AG20443 (cell line): ENCODE measurements at regions not wholly inside any gene's neighbourhood (a gene's known extent, or its start where the extent isn't known, plus 50 kb on each side); places are given as distances from the start of the nearest gene placed in this dataset.
"Not testable (repeated sequence)": the region's sequence is repeated elsewhere in the genome, so short reads cannot be mapped to it uniquely, and the experiment has no call there.

Experiments
- DNase-seq: peaks from one replicate; pipeline ENCODE4 v3.0.0; 2012; ENCODE audit warnings: low spot score, mixed read lengths

DNA sequence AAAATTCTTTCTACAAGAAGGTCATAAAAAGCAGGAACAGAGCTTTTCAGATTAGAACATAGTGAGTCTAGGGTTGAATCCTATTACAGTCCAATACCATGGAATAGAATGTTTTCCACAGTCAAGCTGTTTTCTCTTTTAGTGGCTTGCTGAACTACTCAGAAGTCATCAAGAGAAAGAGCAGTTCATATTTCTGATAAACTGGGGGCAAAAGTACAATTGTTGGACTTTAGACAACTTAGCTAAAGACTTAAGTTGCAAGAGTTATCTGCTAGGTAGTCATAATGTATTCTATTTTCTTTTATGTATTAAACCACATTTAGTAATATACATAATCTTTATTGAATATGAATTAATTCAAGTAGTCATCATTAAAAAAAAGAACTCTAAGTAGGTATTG is 233.1 kb upstream of the GRIA1 start:
- no peak for DNase-seq

DNA sequence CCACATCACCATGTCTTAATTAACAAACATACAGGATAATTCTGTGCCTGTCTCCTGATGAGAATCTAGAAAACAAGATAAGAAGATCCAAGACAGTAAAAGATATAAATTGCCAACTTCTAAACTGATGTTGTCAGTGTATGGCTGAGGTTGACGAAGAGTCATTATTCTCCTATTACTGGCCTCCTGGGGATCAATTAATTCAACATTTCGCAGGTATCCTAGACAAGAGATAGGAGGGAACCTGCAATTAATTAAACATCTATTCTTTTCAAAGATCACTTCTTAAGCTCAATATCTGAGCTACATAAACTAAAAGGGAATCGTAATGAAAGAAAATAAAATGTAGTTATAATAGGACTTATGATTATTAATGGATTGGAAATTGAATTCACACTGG is 232.0 kb upstream of the GRIA1 start:
- no peak for DNase-seq

DNA sequence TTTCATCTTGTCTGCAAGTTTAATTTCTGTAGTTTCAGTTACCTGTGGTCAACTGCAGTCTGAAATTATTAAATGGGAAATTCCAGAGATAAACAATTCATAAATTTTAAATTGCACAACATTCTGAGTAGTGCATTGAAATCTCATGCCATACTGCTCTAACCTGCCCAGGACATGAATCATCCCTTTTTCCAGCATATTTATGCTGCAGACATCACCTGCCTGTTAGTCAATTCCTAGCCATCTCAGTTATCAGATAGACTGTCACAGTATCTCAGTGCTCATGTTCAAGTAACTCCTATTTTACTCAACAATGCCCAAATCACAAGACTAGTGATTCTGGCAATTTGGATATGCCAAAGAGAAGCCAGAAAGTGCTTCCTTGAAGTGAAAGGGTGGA is 223.0 kb upstream of the GRIA1 start:
- no peak for DNase-seq

DNA sequence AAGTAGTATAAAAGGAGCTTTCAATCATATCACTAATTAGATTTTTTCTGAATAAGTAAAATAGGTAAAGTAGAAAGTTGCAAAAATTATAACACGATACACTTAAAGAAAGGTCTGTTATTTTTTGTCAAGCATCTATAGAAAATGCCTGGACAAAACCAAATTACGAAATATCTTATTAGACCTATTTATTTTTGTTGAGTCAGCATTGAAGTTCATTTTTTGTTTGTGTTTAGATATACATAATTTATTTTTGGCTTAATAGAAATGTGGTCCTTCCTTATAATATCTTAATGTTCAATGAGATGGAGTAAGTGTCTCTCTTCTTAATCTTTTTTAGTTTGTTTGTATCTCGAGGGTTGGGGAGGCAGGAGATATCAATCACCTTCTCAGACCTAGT is 214.8 kb upstream of the GRIA1 start:
- DNase-seq: no peak

DNA sequence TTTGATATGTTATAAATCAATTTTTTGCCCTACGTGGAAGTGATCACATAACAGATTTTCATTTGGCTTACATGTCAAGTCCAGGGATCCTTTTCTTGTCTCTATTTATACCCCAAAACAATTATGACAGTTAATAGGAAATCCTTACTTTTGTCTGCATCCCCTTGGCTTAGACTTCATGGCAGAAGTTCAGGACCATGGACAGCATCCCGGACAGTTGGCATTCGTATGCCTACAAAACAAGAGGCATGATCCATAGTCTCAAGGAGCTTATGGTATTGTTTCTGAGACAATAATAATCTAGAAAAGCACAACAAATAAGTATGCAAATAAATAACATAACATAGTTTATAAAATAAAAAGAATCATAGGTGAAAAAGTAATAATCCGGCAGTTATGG is 214.3 kb upstream of the GRIA1 start:
- peak; percentile 7 for DNase-seq

DNA sequence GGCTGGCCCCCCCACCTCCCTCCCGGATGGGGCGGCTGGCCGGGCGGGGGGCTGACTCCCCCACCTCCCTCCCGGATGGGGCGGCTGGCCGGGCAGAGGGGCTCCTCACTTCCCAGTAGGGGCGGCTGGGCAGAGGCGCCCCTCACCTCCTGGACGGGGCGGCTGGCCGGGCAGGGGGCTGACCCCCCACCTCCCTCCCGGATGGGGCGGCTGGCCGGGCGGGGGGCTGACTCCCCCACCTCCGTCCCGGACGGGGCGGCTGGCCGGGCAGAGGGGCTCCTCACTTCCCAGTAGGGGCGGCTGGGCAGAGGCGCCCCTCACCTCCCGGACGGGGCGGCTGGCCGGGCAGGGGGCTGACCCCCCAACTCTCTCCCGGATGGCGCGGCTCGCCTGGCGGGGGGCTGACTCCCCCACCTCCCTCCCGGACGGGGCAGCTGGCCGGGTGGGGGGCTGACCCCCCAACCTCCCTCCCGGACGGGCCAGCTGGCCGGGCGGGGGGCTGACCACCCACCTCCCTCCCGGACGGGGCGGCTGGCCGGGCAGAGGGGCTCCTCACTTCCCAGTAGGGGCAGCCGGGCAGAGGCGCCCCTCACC is 194.1 kb upstream of the GRIA1 start:
- not testable (repeated sequence) for DNase-seq

DNA sequence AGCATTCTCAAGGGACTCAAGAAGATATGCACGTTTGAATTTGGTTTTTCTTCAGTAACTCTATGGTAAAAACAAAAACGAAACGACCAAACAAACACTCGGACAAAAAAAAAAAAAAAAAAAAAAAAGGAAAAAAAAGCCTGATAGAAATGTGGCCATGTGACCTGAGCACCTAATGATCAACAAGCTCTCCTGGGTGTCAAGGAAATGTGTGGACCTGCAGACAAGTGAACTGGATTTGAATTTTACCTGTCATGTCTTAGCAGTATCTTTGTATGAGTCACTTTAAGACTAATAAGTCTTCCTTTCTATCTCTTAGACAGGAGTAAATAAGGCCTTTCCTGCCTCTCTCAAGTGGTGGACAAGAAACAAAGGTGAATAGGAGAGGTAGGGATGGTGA is 190.6 kb upstream of the GRIA1 start:
- no peak for DNase-seq

DNA sequence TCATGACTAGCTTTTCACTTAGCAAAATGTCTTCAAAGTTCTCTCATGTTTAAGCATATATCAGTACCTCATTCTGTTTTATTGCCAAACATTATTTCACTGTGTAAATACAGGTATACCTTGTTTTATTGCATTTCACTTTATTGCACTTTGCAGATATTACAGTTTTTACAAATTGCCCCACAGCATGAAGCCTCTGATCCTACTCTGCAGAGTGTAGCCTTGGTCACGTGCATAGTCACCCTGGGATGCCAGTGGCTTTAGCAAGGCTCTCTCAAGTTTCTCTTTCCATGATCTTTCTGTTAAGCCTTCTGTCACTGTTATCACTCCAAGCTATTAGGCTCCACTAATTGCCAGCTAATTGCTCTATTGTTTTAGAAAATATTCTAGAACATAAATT is 182.2 kb upstream of the GRIA1 start:
- DNase-seq: no peak

DNA sequence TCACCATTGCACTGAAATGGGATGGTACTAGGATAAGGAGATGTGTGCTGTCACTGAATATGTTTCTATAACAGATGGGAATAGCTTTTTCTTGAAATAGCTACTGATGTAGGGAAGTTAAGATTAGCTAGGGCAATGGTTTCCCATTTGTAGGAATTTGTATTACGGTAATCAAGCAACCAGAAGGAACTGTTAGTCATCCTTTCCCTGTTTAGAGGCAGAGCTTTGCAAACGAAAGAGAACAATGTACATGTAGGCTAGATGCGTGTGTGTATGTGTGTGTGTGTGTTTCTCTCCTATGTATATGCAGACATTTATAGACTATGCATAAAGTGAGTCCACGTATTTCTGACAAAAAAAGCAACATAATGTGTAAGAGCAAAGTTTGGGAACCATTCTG is 171.9 kb upstream of the GRIA1 start:
- no peak for DNase-seq

DNA sequence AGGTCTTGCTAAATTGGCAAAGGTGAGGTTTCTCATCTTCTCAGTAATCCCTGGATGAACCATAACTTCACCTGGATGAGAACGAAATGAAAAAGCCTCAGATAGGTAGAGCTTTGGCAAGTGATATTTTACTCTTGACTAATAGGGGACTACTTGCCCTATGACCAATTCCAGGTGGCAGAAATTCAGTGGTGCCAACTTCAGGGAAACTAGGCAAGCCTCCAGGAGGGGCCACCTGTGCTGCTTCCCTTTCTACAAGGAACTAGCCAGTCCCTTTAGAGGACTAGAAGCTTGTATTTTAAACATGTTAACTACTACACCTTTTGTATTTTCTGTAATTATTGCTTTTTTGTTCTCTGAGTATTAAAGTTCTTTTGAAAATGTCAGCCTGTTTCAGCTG is 169.0 kb upstream of the GRIA1 start:
- DNase-seq: no peak

DNA sequence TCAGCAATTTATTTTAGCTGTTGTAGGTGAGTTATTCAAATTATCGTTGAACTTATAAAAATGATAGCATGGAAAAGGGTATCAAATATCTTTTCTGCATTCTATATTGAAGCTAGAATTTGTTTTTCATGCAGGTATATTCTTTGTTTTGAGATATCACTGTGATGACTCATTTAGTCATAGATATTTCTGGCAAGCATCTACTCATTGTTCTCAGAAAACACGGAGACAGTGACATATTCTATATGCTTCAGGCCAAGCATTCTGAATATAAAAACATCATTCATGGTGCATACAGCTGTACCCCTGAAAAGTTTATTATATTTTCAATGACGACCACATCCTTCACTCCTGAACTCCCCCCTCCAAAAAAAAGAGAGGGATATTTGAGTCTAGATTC is 150.3 kb upstream of the GRIA1 start:
- no peak for DNase-seq

DNA sequence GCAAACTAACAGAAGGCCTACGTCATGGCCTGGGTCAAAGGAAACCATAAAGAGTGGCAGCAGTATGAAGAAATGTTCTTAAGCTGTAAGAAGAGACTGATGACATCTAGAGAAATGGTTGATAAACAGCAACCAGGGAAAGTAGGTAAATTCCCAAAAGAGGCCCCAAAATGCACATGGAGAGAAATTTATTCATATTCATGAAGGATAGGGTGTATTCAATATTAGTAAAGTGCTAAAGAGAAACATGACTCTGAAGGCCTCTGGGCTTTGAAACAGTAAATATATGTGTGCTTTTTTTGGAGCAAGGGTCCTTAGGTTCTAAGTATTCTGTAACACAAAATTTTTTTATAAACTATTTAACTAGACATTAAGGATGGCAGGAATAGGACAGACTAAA is 149.7 kb upstream of the GRIA1 start:
- DNase-seq: no peak

DNA sequence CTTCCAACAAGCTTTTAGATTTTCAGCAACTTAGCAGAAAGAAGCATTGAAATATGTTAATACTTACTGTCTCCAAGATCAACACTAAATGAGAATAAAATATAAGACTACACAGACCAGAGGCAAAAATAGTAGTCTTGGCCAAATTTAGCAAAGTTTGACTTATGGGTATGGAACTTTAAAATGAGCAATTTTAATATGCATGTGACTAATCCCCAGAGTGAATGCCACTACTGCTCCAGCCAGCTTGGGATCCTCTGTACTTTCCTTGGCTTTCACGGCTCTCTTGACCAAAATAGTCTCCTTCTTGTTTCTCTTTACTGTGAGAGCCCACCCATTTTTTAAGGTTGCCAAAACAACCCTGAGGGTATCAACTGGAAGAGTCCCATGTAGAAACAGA is 148.0 kb upstream of the GRIA1 start:
- no peak for DNase-seq

DNA sequence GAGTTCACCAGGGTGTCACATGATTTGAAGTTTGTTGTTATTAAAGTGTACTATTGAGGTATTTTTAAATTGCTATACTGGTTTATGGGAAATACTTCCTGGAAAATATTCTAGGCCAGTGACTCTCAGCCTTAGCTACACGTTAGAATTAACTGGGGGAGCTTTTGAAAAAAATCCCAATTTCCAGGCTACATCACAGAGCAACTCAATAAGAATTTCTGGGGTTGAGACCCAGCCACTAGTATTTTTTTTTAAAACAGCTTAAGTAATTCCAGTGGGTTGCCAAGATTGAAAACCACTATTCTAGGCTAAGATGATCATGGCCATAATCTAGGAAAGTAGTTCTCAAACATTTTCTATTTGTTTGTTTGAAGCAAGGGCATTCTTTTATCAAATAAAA is 142.9 kb upstream of the GRIA1 start:
- DNase-seq: no peak

DNA sequence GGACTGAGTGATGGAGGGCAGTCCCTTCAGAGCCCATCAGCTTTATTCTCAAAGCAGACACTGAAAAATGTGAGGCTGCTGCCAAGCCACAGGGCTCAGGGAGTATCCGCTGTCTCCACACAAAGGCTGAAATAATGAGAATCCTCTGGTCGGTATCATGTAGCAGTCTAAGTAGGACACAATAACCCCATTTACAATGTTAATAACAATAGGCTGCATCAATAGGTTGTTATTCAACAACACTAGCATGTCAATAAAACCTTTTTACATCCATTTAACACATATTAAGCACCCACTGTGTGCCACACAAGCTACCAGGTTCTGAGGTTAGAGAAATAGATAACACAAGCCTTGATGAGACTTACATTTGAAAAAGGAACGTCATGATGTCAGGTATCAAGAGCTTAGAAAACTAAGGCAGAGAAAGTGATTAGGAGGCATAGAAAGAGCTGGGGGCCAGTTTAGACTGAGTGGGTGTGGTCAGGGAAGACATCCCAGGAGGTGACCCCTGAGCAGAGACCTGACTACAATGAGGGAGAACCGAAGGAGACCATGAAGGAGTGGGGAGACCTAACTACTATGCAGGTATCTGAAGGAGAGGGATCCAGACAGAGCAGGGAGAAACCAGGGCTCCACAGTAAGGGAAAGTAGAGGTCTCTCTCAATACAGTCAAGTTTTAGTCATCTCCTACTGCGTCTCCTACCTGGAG is 140.1 kb upstream of the GRIA1 start:
- no peak for DNase-seq

DNA sequence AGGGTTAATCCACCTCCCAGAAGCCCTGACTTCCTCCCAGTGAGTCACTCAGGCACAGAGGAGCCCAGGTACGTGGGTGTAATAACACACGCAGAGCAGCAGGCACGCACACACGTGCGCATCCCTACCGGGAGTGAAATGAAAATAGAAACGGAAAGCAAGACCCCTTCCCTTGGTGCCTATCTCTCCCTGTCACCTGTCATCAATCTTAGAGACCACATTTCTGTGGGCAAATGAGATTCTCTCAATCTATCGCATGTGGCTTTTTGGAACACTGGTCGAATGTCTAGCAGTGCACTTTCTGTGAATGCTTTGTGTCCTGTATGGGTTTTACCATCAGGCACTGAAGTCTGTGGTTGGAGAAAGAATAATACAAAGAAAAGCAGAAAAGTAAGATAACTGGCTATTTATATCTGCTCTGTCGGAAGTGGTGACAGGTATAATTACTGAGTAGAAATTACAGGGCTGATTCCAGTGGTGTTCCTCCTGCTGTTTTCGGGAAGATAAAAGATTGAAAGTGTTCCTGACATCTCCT is 137.7 kb upstream of the GRIA1 start:
- DNase-seq: no peak

DNA sequence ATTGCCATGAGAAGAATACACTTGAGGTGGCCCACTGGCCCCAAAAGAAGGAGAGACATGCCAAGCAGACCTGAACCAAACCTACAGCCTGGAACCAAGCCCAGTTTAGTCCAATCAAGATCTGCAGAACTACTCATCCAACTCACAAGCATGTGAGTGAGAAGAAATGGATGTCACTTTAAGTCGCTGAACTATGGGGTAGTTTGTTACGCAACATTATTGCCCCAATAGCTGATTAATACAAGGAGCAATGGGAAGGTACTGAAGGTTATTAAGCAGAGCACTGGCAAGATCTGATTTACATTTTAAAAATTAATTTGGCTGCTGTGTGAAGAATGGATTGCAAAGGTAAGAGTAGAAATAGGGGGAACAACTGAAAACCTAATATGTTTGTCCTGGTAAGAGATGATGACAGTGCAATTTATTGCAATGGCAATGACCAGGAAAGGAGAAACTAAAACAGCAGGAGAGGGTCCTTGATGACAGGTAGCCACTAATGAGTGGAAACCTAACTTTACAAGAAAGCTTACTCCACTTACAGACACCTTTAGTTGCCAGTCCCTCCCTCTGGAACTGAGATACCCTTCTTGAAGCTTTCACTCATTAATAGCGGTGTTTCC is 132.9 kb upstream of the GRIA1 start:
- no peak for DNase-seq

DNA sequence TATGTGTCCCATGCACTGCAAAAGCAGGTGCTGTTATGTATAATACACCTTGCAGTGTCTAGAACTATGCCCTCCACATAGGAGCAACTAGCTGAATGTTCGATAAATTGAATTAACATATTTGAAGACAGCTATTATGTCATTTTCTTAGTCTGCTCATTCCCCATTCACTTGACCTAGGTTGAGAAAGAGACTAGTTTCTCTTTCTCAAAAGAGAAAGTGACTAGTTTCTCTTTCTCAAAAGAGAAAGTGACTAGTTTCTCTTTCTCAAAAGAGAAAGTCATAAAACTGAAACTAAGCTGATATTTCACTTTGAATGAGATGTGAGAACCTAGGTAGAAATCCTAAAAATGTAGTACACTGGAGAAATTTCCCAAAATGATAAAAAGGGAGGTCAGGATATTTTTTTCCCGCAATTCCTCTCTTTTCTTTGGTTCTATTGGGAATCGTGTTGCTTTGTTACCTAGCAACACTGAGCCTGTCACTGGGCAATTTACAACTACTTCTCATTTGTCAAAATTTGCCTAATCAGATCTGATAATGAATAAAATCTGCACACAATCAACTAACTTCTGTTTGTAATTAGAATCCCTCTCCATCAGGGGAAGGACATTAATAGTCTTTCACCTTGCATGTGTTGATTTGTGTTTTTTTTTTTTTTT is 132.0 kb upstream of the GRIA1 start:
- no peak for DNase-seq

DNA sequence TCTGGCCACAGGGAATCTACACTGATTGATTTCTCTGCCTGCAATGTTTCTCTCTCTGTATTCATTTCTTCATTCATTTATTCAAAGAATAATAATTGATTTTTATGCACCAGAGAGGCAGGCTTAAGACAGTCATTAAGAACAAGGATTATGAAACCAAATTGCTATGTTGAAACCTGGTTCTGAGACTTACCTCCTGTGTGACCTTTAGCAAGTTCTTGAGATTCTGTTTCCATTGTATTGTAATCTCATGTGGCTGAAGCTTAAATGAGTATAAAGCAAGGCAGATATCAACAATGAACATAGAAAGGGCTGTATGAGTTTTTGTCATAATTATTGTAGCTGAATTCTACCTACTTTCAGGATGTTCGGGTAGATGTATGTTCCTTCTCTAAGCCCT is 129.6 kb upstream of the GRIA1 start:
- no peak for DNase-seq

DNA sequence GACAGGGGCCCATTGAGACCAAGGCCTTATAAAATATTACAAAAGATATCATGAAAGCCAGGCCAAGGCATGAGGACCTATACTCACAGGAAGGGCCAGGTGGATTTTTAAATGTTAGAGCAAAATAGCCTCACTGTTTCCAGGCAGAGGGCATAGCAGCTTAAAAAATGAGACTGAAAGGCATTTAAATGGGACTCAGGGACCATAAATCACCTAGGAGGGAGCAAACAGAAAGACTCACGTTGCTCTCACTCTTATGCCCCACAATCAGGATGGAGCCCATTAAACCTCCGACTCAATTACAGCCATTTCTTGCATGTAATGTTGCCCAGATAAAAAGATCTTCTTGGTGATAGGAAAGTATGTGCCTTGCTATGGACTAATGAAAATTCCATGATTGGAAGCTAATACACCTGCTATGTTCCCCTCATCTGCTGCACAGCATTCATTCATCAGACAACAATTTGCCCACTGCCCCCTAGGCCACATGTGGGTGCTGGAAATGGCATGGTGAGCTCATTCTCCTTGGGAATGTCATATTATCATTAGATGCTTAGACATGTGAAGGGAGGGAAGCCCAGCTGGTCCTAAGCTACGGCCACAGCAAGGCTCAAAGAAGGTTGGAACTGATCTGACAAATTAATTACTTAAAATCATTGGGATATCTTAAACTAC is 128.6 kb upstream of the GRIA1 start:
- DNase-seq: no peak

DNA sequence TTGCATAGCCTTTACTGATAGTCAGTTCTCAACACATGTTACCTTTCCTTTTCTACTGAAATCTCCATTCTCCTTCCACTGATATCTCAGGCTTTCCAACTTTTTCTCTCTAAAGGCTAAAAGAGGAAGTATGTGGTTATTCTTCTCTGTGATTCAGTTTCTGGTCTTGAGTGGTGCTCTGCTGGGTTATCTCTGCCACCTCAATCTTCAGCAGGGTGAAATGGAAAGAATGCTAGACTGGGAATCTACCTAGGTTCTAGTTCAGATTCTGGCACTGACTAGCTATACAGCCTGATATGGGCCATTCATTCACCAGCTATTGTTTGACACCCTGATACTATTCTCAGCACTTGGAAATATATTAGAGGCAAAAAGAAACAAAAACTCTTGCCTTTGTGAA is 124.9 kb upstream of the GRIA1 start:
- DNase-seq: no peak

DNA sequence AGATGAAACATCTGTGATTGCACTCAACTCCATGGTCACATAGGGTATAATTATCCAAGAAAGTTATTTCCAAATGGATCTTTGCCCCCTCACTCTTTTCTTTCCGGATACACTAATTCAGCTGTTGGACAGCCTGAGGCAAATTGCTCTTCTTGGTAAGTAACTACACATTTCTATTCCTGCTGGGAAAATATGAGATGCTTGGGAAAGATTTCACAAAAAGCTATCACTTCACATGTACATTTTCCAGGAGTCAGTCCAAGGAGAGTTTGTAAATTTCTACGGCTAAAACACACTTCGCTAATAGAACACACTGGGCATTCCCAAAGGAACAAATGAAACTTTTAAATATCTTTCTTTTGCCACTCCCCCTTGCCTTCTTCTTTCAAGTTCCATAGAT is 123.0 kb upstream of the GRIA1 start:
- no peak for DNase-seq
